NCI-H1436 (cell line): ENCODE measurements at regions not wholly inside any gene's neighbourhood (a gene's known extent, or its start where the extent isn't known, plus 50 kb on each side); places are given as distances from the start of the nearest gene placed in this dataset.
"Not testable (repeated sequence)": the region's sequence is repeated elsewhere in the genome, so short reads cannot be mapped to it uniquely, and the experiment has no call there.

ENCODE experiments used
- DNase-seq: peaks from one replicate; lab custom pipeline; 2025; lab: John Stamatoyannopoulos, UW

- DNase-seq: no peak
These were observed 189.9 kb upstream of the EYA4 start for GRCh38 chr6:133051240-133051639.

- DNase-seq: no peak
These were observed 188.7 kb upstream of the EYA4 start for GRCh38 chr6:133052465-133052864.

- peak; percentile 56 for DNase-seq
These were observed 185.7 kb upstream of the EYA4 start for GRCh38 chr6:133055441-133055966.

- DNase-seq: no peak
These were observed 183.8 kb upstream of the EYA4 start for GRCh38 chr6:133057352-133057751.

- DNase-seq: no peak
These were observed 179.1 kb upstream of the EYA4 start for GRCh38 chr6:133062077-133062476.

- no peak for DNase-seq
These were observed 178.4 kb upstream of the EYA4 start for GRCh38 chr6:133062696-133063306.

GRCh38 chr6:133067960-133068359 lies 173.2 kb upstream of the EYA4 start:
- no peak for DNase-seq

GRCh38 chr6:133070410-133071043 lies 170.6 kb upstream of the EYA4 start:
- DNase-seq: no peak

- DNase-seq: no peak
These were observed 161.3 kb upstream of the EYA4 start for GRCh38 chr6:133079901-133080300.

- no peak for DNase-seq
These were observed 157.7 kb upstream of the EYA4 start for GRCh38 chr6:133083248-133083967.

- DNase-seq: no peak
These were observed 155.7 kb upstream of the EYA4 start for GRCh38 chr6:133085471-133085870.

- DNase-seq: no peak
These were observed 155.3 kb upstream of the EYA4 start for GRCh38 chr6:133085896-133086295.

GRCh38 chr6:133088931-133089695 lies 152.0 kb upstream of the EYA4 start:
- DNase-seq: no peak

GRCh38 chr6:133092199-133092598 lies 149.0 kb upstream of the EYA4 start:
- no peak for DNase-seq

GRCh38 chr6:133092771-133093170 lies 148.4 kb upstream of the EYA4 start:
- DNase-seq: no peak

- DNase-seq: not testable (repeated sequence)
These were observed 147.9 kb upstream of the EYA4 start for GRCh38 chr6:133093211-133093610.

- DNase-seq: peak; percentile 71
These were observed 147.2 kb upstream of the EYA4 start for GRCh38 chr6:133093956-133094355.

GRCh38 chr6:133097208-133097607 lies 143.9 kb upstream of the EYA4 start:
- DNase-seq: no peak

- DNase-seq: no peak
These were observed 141.6 kb upstream of the EYA4 start for GRCh38 chr6:133099573-133099972.

GRCh38 chr6:133100865-133101264 lies 140.3 kb upstream of the EYA4 start:
- no peak for DNase-seq

GRCh38 chr6:133101790-133102189 lies 139.4 kb upstream of the EYA4 start:
- DNase-seq: no peak

GRCh38 chr6:133106934-133107333 lies 134.2 kb upstream of the EYA4 start:
- no peak for DNase-seq
